ENCODE measurements at regions not wholly inside any gene's neighbourhood (a gene's known extent, or its start where the extent isn't known, plus 50 kb on each side); places are given as distances from the start of the nearest gene placed in this dataset.

DNA sequence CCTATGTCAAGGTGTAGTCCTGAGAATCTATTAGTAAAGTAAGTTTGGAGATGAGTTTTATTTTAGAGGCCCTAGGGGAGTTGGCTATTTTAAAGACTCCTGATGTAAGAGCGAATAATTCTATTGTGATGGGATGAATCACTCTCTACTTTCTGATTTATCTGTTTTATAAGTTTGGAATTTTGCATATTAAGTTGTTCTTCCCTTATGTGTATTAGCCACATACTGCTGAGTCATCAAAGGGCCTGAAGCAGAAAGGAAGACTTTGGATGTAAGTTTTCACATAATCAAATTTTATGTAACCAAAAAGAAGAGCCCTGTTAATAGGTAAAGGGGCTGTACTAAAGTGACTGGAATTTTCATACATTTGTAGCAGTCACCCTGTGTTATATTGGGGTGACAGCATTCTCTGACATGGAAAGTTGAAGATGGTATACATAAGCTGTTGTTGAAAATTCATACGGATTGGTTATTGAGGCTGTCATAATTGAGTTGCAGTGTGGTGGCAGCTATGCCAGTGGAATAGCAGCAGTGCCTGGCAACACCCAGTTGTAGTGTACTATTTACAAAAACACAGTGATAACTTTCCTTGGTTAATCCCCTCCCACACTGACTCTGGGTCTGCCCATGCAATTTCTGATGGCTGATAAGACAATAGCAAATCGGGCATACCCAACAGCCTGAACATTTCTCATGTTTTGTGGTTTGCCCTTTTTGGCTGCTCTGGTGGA lies 90.6 kb upstream of the NTM start:
- no peak for ATAC-seq
- TF ChIP-seq BACH2 (CRISPR knock-in tag; IDR thresholded peaks at IDR 0.05; ENCODE audit: borderline replicate concordance) (no peak), TCF4 (CRISPR knock-in tag; IDR thresholded peaks at IDR 0.05; ENCODE audit: borderline replicate concordance) (no peak)

DNA sequence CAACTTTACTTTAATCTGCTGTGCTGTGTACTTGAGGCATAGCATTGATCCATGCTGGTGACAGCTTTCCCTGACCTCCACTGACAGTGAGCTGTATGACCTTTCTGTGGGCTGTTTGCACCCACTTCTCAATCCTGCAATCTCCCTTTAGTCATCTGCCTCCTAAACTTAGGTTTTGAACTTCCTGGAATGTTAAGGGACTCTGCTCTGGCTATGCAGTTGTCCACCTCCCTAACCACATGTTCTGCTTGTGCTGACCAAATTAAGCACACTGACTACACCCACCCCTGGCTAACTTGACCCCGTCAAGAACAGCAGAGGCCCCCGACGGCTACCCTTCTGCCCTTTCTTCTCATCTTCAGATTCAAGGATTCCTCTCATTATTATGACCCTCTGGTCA lies 89.1 kb upstream of the NTM start:
- TF ChIP-seq CSDC2 (CRISPR knock-in tag; IDR thresholded peaks at IDR 0.05) (no peak), TCF4 (CRISPR knock-in tag; IDR thresholded peaks at IDR 0.05; ENCODE audit: borderline replicate concordance) (no peak), ISL1 (CRISPR knock-in tag; IDR thresholded peaks at IDR 0.05) (no peak), ZC3H10 (CRISPR knock-in tag; IDR thresholded peaks at IDR 0.05) (no peak)
- ATAC-seq: no peak

DNA sequence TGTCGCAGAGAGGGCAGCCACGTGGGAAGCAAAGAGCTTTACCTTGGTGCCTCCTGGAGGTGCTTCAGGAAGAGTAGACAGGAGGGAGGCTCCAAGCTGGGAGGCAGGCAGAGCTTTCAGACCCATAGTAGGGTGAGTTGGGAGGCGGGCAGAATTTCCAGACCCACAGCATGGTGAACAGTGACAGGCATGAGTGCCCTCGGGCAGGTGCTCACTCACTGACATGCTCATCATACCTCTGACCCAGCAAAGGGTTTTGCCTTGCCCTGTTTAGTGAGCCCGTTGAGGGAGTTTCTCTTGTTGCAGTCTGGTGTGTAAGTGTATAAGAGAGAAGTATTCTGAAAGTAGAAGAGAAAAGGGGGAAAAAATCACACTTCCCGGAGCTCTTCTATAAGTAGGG lies 86.4 kb upstream of the NTM start:
- TF ChIP-seq ZNF565 (CRISPR knock-in tag; conservative IDR thresholded peaks at IDR 0.05; ENCODE audit: low read depth) (no peak), ESRRG (CRISPR knock-in tag; IDR thresholded peaks at IDR 0.05) (no peak), SNAI2 (CRISPR knock-in tag; IDR thresholded peaks at IDR 0.05) (no peak), ZC3H10 (CRISPR knock-in tag; IDR thresholded peaks at IDR 0.05) (no peak), ZFP3 (CRISPR knock-in tag; IDR thresholded peaks at IDR 0.05) (no peak)
- TF ChIP-seq, protein P1, sequence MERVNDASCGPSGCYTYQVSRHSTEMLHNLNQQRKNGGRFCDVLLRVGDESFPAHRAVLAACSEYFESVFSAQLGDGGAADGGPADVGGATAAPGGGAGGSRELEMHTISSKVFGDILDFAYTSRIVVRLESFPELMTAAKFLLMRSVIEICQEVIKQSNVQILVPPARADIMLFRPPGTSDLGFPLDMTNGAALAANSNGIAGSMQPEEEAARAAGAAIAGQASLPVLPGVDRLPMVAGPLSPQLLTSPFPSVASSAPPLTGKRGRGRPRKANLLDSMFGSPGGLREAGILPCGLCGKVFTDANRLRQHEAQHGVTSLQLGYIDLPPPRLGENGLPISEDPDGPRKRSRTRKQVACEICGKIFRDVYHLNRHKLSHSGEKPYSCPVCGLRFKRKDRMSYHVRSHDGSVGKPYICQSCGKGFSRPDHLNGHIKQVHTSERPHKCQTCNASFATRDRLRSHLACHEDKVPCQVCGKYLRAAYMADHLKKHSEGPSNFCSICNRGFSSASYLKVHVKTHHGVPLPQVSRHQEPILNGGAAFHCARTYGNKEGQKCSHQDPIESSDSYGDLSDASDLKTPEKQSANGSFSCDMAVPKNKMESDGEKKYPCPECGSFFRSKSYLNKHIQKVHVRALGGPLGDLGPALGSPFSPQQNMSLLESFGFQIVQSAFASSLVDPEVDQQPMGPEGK (CRISPR knock-in tag; IDR thresholded peaks at IDR 0.05; ENCODE audit: borderline replicate concordance): no peak
- ATAC-seq: no peak

DNA sequence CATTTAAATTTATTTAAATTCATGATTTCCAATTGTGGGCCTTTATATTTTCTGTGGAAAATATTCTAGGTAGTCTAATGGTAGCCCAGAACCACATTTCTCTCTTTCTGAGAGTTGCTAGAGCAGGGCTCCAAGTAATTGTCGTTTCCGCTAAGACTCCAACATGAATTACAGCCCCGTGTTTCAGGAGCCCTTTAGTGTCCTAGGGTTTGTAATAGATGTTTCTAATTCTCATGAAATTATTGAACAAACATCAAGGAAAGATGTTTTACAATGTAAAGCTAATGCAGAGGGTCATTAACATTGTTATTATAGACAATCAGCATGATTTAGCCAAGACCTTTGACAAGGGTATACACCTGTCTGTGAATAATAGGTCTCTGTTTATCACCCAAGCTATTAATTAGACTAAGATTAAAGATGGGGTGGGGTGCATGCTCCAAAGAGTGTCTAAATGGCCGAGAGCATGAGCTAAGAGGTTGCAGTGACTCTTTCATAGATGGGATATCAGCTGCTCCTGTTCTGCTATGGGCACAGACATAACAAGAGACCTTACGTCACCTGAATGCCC lies 81.8 kb upstream of the NTM start:
- ATAC-seq: no peak
- TF ChIP-seq, protein P1 (CRISPR knock-in tag; IDR thresholded peaks at IDR 0.05; ENCODE audit: borderline replicate concordance): no peak
- TF ChIP-seq, protein P2, sequence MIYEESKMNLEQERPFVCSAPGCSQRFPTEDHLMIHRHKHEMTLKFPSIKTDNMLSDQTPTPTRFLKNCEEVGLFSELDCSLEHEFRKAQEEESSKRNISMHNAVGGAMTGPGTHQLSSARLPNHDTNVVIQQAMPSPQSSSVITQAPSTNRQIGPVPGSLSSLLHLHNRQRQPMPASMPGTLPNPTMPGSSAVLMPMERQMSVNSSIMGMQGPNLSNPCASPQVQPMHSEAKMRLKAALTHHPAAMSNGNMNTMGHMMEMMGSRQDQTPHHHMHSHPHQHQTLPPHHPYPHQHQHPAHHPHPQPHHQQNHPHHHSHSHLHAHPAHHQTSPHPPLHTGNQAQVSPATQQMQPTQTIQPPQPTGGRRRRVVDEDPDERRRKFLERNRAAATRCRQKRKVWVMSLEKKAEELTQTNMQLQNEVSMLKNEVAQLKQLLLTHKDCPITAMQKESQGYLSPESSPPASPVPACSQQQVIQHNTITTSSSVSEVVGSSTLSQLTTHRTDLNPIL (CRISPR knock-in tag; IDR thresholded peaks at IDR 0.05; ENCODE audit: low read depth): no peak
- TF ChIP-seq ZNF565 (CRISPR knock-in tag; conservative IDR thresholded peaks at IDR 0.05; ENCODE audit: low read depth): no peak
- TF ChIP-seq ZNF8 (CRISPR knock-in tag; IDR thresholded peaks at IDR 0.05): no peak
- TF ChIP-seq OSR1 (CRISPR knock-in tag; IDR thresholded peaks at IDR 0.05): no peak
- no peak for TF ChIP-seq ZC3H10 (CRISPR knock-in tag; IDR thresholded peaks at IDR 0.05)
- TF ChIP-seq GLIS3 (CRISPR knock-in tag; IDR thresholded peaks at IDR 0.05): no peak
- TF ChIP-seq ISL1 (CRISPR knock-in tag; IDR thresholded peaks at IDR 0.05): no peak
- TF ChIP-seq ESRRG (CRISPR knock-in tag; IDR thresholded peaks at IDR 0.05): no peak
- TF ChIP-seq TOX (CRISPR knock-in tag; IDR thresholded peaks at IDR 0.05; ENCODE audit: borderline replicate concordance): no peak
- TF ChIP-seq ZNF70 (CRISPR knock-in tag; IDR thresholded peaks at IDR 0.05): no peak
- no peak for TF ChIP-seq SNAI2 (CRISPR knock-in tag; IDR thresholded peaks at IDR 0.05)
- TF ChIP-seq TCF4 (CRISPR knock-in tag; IDR thresholded peaks at IDR 0.05; ENCODE audit: borderline replicate concordance): no peak

DNA sequence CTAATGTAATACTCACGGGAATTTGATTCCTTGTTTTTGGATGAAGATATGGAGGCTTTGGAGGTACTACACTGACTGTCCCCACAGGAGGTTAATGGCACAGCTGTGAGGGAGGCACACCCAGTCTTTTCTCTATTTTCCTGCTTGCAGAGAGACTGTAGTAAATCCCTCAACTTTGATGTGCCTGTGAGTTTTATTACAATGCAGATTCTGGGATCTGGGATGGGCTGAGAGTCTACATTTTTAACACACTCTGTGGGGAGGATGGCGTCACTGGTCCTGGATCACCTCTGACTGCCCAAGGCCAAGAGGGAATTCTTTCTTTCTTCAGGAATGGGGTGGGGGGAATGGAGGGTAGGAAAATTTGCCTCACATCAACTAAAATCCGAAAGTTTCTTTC lies 80.2 kb upstream of the NTM start:
- ATAC-seq: no peak
- no peak for TF ChIP-seq CSDC2 (CRISPR knock-in tag; IDR thresholded peaks at IDR 0.05)
- TF ChIP-seq, protein P3, sequence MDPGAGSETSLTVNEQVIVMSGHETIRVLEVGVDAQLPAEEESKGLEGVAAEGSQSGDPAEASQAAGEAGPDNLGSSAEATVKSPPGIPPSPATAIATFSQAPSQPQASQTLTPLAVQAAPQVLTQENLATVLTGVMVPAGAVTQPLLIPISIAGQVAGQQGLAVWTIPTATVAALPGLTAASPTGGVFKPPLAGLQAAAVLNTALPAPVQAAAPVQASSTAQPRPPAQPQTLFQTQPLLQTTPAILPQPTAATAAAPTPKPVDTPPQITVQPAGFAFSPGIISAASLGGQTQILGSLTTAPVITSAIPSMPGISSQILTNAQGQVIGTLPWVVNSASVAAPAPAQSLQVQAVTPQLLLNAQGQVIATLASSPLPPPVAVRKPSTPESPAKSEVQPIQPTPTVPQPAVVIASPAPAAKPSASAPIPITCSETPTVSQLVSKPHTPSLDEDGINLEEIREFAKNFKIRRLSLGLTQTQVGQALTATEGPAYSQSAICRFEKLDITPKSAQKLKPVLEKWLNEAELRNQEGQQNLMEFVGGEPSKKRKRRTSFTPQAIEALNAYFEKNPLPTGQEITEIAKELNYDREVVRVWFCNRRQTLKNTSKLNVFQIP (CRISPR knock-in tag; IDR thresholded peaks at IDR 0.05; ENCODE audit: borderline replicate concordance, low read depth): no peak
- no peak for TF ChIP-seq ZNF8 (CRISPR knock-in tag; IDR thresholded peaks at IDR 0.05)
- TF ChIP-seq ZC3H10 (CRISPR knock-in tag; IDR thresholded peaks at IDR 0.05): no peak
- TF ChIP-seq PPARA (CRISPR knock-in tag; IDR thresholded peaks at IDR 0.05; ENCODE audit: borderline replicate concordance): no peak
- TF ChIP-seq, protein P1 (CRISPR knock-in tag; IDR thresholded peaks at IDR 0.05; ENCODE audit: borderline replicate concordance): no peak
- no peak for TF ChIP-seq ZNF70 (CRISPR knock-in tag; IDR thresholded peaks at IDR 0.05)
- no peak for TF ChIP-seq TOX (CRISPR knock-in tag; IDR thresholded peaks at IDR 0.05; ENCODE audit: borderline replicate concordance)
- no peak for TF ChIP-seq ISL1 (CRISPR knock-in tag; IDR thresholded peaks at IDR 0.05)
- no peak for TF ChIP-seq ZFP30 (CRISPR knock-in tag; IDR thresholded peaks at IDR 0.05)
- no peak for TF ChIP-seq GLIS3 (CRISPR knock-in tag; IDR thresholded peaks at IDR 0.05)
- TF ChIP-seq, protein P2 (CRISPR knock-in tag; IDR thresholded peaks at IDR 0.05; ENCODE audit: low read depth): no peak
- TF ChIP-seq, protein P4, sequence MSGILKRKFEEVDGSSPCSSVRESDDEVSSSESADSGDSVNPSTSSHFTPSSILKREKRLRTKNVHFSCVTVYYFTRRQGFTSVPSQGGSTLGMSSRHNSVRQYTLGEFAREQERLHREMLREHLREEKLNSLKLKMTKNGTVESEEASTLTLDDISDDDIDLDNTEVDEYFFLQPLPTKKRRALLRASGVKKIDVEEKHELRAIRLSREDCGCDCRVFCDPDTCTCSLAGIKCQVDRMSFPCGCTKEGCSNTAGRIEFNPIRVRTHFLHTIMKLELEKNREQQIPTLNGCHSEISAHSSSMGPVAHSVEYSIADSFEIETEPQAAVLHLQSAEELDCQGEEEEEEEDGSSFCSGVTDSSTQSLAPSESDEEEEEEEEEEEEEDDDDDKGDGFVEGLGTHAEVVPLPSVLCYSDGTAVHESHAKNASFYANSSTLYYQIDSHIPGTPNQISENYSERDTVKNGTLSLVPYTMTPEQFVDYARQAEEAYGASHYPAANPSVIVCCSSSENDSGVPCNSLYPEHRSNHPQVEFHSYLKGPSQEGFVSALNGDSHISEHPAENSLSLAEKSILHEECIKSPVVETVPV (CRISPR knock-in tag; IDR thresholded peaks at IDR 0.05): no peak
- TF ChIP-seq ESRRG (CRISPR knock-in tag; IDR thresholded peaks at IDR 0.05): no peak
- no peak for TF ChIP-seq ZFP3 (CRISPR knock-in tag; IDR thresholded peaks at IDR 0.05)

Measured in SK-N-SH treated with all-trans-retinoic acid at 6 μM for 48 hours (cell line).